ENCODE measurements at regions not wholly inside any gene's neighbourhood (a gene's known extent, or its start where the extent isn't known, plus 50 kb on each side); places are given as distances from the start of the nearest gene placed in this dataset.

- no peak for DNase-seq (ENCODE audit: low spot score)
- no peak overlapping the region for H3K4me3 ChIP-seq
- no peak overlapping the region for H3K27ac ChIP-seq
- TF ChIP-seq CTCF (IDR thresholded peaks at IDR 0.05), result no peak
Measured at GRCh38 chr18:43543236-43543635, 265.9 kb upstream of the SYT4 start.

DNA sequence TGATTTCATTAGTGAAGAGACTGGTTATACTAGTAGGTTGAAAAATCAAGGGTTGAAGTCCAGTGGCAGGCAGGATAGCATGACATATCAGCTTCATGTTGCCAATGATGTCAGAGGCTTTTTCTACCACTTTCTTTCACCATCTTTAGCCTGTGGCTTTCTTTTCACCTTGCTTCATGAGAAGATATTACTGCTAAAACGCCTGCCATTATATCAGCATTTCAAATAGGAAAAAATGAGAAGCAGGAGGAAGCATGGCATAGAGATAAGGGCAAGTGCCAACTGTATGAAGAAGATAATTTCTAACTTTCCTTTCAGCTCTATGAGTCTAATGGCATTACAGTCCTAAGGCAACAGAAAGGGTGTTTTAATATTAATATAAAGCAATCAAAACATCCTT, 270.2 kb upstream of the SYT4 start:
- no peak overlapping the region for H3K4me3 ChIP-seq
- H3K27ac ChIP-seq, result no peak overlapping the region
- DNase-seq (ENCODE audit: low spot score), result no peak
- no peak for TF ChIP-seq CTCF (IDR thresholded peaks at IDR 0.05)

DNA sequence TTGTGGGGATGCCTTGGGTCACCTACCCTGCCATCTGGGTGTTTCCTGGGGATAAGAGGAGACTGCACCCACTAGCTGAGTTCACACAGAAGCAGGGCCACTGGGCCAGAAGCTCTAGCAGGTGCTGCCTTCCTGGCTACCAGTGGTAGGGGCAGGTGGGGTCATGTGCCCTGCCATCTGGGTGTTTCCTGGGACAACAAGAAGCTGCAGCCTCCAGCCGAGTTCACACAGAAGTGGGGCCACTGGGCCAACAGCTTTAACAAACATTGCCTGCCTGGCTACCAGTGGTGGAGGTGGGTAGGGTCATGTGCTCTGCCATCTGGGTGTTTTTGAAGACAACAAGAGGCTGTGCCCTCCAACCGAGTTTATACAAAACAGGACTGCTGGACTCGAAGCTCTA, 282.2 kb upstream of the SYT4 start:
- Histone ChIP-seq H3K27ac (no peak overlapping the region), H3K4me3 (no peak overlapping the region)
- DNase-seq (ENCODE audit: low spot score), result no peak
- no peak for TF ChIP-seq CTCF (IDR thresholded peaks at IDR 0.05)

DNA sequence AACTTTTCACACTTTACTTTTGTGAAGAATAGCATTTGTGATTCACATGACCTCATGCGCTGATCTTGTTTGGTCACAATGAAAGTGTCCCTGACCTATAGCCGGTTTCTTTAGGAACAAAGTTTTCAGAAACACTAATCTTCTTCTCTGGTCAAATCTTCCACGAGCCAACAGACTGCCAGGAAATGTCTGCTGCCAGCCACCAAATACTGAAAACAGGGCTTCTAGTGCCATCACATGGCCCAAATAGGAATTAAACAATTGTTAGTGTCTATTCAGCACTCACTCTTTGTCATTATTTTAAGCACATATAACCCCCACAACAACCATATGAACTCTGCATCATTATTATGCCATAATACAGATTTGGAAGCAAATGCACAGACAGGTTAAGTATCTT, 286.5 kb upstream of the SYT4 start:
- no peak for DNase-seq (ENCODE audit: low spot score)
- no peak for TF ChIP-seq CTCF (IDR thresholded peaks at IDR 0.05)
- H3K27ac ChIP-seq, result no peak overlapping the region
- H3K4me3 ChIP-seq, result no peak overlapping the region

DNA sequence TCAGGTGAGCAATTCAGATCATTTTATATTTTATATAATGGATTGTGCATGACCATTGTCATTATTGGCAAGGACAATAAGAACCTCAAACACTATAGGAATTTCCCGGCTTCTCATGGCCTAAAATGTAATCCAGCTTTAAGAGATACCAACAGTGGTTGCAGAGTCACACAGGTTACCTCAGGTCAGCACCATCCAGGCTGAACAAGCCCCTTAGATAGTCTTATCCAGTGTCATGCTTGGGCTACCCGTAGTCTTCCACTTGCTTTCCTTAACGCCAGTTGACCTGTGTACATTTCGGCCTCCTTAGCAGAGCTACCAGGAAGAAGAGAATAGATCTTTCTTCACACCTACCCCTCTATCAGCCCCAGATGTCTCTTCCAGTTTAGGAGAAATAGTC, 293.3 kb upstream of the SYT4 start:
- no peak overlapping the region for H3K4me3 ChIP-seq
- H3K27ac ChIP-seq, result no peak overlapping the region
- no peak for TF ChIP-seq CTCF (IDR thresholded peaks at IDR 0.05)
- no peak for DNase-seq (ENCODE audit: low spot score)

- Histone ChIP-seq H3K27ac (no peak overlapping the region), H3K4me3 (no peak overlapping the region)
- no peak for DNase-seq (ENCODE audit: low spot score)
- TF ChIP-seq CTCF (IDR thresholded peaks at IDR 0.05), result peak; percentile 65
Measured at GRCh38 chr18:43571078-43571689, 293.9 kb upstream of the SYT4 start.

DNA sequence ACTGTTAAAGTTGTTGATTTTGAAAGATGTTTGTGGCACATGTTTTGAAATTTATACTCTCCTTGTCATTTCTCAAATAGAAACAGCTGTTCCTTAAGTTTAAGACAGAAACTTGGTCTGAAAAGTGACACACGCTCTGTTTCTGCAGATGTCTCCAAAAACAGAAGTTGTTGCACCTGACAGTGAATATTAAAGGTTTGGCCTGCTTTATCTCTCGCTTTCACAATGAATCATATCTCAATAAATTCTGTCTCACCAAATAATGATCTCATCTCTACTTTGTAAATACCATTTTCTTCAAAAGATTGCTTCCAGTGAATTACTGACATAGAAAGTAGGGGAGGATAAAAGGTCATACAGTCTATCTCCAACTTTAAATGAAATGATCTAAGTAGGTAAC, 294.9 kb upstream of the SYT4 start:
- no peak for TF ChIP-seq CTCF (IDR thresholded peaks at IDR 0.05)
- H3K4me3 ChIP-seq, result no peak overlapping the region
- no peak for DNase-seq (ENCODE audit: low spot score)
- H3K27ac ChIP-seq, result no peak overlapping the region

Measured in coronary artery (tissue), 2 donors.